CD8-positive, alpha-beta memory T cell (primary cell): ENCODE measurements at regions not wholly inside any gene's neighbourhood (a gene's known extent, or its start where the extent isn't known, plus 50 kb on each side); places are given as distances from the start of the nearest gene placed in this dataset.

Experiments used
- CTCF ChIA-PET: fragments of 350-600 bp; sonication (Branson Sonifier 250); formaldehyde crosslinking; loops from one replicate; lab custom pipeline; 2021; ENCODE audit warnings: antibody characterized with exemption; lab: Charles Lee
- POLR2A ChIA-PET: fragments of 350-600 bp; sonication (Branson Sonifier 250); formaldehyde crosslinking; loops from one replicate; lab custom pipeline; 2021; ENCODE audit warnings: antibody characterized with exemption; lab: Charles Lee
- DNase-seq, 5 donors: peaks; one replicate each; pipeline versions ENCODE4 v3.0.0 to v3.0.0-alpha.2; 2020 to 2022; ENCODE audit warnings: mixed read lengths in 1 of 5
- H3K27ac ChIP-seq: one replicate; pipeline ENCODE4 v1.7.0; 2013; ENCODE audit warnings: low read depth, mild to moderate bottlenecking, low read length, moderate library complexity
- H3K27me3 ChIP-seq: 2 replicates; pipeline ENCODE4 v1.7.0; 2013; ENCODE audit warnings: low read length, mild to moderate bottlenecking; ENCODE audit not compliant: insufficient read depth, poor library complexity, severe bottlenecking
- H3K36me3 ChIP-seq: 2 replicates; pipeline ENCODE4 v1.7.0; 2013; ENCODE audit warnings: mild to moderate bottlenecking, low read length, moderate library complexity; ENCODE audit not compliant: insufficient read depth
- H3K4me1 ChIP-seq: 2 replicates; pipeline ENCODE4 v1.7.0; 2013; ENCODE audit warnings: mild to moderate bottlenecking, low read length, moderate library complexity; ENCODE audit not compliant: insufficient read depth
- H3K4me3 ChIP-seq: 2 replicates; pipeline ENCODE4 v1.7.0; 2013; ENCODE audit warnings: mild to moderate bottlenecking, low read length
- H3K9me3 ChIP-seq: 2 replicates; pipeline ENCODE4 v1.7.0; 2013; ENCODE audit warnings: mild to moderate bottlenecking, low read length
- H3K27ac Mint-ChIP-seq, 8 donors: one replicate each; pipeline ENCODE4 v1.8.0; 2020 to 2021; ENCODE audit warnings: mixed read lengths in 8 of 8, mild to moderate bottlenecking in 6 of 8, inconsistent platforms in 3 of 8, moderate library complexity in 3 of 8
- H3K27me3 Mint-ChIP-seq, 2 donors: one replicate each; pipeline ENCODE4 v1.8.0; 2020 to 2021; ENCODE audit warnings: mixed read lengths in 2 of 2, mild to moderate bottlenecking in 1 of 2, moderate library complexity in 1 of 2
- H3K36me3 Mint-ChIP-seq, 3 donors: one replicate each; pipeline ENCODE4 v1.8.0; 2020 to 2021; ENCODE audit warnings: mixed read lengths in 3 of 3, inconsistent platforms in 1 of 3, mild to moderate bottlenecking in 1 of 3
- H3K4me1 Mint-ChIP-seq, 3 donors: one replicate each; pipeline ENCODE4 v1.8.0; 2020 to 2021; ENCODE audit warnings: mixed read lengths in 3 of 3, inconsistent platforms in 1 of 3, mild to moderate bottlenecking in 1 of 3
- H3K4me3 Mint-ChIP-seq, 7 donors: one replicate each; pipeline ENCODE4 v1.8.0; 2020 to 2021; ENCODE audit warnings: mixed read lengths in 7 of 7, mild to moderate bottlenecking in 6 of 7, moderate library complexity in 4 of 7, inconsistent platforms in 2 of 7
- H3K9me3 Mint-ChIP-seq, 5 donors: one replicate each; pipeline ENCODE4 v1.8.0; 2020 to 2022; ENCODE audit warnings: mixed read lengths in 5 of 5, mild to moderate bottlenecking in 3 of 5, moderate library complexity in 2 of 5, inconsistent platforms in 1 of 5

DNA sequence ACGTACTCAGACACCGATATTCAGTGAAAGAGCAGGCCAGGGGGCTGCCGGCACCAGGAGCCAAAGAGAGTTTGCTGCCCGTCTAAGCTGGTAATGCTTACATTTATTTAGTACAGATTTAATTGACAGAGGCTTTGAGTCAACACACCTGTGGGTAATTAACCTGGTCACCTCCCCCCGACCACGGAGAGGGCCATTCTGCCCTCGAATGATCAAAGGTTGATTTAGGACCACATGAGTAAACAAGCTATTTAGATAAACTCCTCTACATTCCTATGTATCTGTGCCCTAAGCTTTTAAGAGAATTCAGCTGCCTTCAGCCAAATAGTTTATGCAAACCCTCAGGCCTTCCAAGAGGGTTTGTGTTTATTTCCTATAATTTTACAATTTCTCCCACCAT is 164.8 kb downstream of the IPMK start:
- CTCF ChIA-PET: no interaction called here
- no peaks in the 10 kb centered on the region for H3K4me1 Mint-ChIP-seq

DNA sequence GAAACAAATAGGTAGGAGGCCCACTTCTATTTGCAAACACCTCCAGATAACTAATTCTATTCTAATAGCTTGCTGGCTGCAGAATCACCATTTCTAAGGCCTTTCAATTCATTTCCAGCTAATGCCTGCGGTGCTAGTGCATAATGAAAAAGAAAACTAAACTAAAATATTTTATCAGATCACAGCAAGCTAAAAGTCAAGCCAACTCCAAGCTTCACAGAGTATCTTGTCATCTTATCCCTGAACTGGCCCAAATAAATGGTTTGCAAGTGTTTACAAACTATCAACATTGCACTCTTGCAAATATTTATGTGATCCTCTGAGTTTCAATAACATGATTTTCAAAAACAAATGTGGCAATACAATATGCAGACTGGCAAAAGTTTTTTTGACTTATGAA is 166.0 kb downstream of the IPMK start:
- no peaks in the 10 kb centered on the region for H3K4me1 Mint-ChIP-seq
- CTCF ChIA-PET: no interaction called here

More for the DNA sequence above, 164.8 kb downstream of the IPMK start:
- Histone ChIP-seq H3K27me3 (no peaks in the 10 kb centered on the region), H3K27ac (no peak overlapping the region), H3K4me3 (no peak overlapping the region), H3K9me3 (no peaks in the 10 kb centered on the region), H3K4me1 (no peaks in the 10 kb centered on the region), H3K36me3 (no peaks in the 10 kb centered on the region)
- Mint-ChIP-seq H3K4me3 (no peak overlapping the region), H3K36me3 (peaks cover 0 to 2% (median 0%) of the 10 kb centered on the region in 3 donors), H3K27ac (no peak overlapping the region), H3K9me3 (peaks cover 0 to 3% (median 0%) of the 10 kb centered on the region in 5 donors), H3K27me3 (peaks cover 2 to 3% of the 10 kb centered on the region in 2 donors)
- DNase-seq: no peak
- POLR2A ChIA-PET: no interaction called here

DNA sequence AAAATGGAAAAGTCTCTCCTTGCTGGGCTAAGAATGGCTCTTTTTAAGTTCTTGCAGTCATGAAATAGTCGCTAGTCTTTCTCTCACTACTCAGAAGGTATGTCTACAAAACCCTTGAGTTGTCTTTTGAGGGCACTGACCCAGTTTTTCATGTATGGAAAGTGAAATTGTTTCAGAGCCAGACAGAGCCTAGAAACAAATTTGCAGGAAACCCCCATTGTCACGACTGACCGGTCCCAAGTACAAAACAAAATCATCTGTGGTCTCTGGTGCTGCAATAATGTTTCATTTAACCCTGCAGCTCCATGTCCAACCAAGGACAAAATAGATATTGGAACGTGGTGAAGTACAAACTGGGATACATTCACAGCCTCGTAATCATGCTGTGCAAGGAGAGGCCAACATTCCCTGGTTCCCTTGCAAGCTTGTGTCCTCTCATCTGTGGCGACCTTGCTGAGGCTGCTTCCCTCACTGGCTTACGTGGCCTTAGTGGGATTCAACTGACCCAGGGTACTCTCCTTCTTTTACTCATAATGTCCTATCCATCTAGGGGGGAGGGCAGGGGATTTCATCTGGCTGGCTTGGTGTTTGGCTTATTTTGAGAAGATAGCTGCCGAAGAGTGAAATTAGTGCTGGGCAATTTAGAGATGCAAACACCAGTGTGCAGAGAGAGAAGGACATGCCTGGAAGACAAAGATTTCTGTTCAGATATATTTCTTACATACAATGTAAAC is 172.5 kb downstream of the IPMK start:
- H3K4me1 ChIP-seq: no peaks in the 10 kb centered on the region
- H3K27ac ChIP-seq: no peak overlapping the region
- POLR2A ChIA-PET: no interaction called here
- H3K4me3 ChIP-seq: no peak overlapping the region
- no peak for DNase-seq
- H3K4me3 Mint-ChIP-seq: no peak overlapping the region
- no peaks in the 10 kb centered on the region for H3K9me3 ChIP-seq
- no peak overlapping the region for H3K27ac Mint-ChIP-seq
- H3K27me3 ChIP-seq: no peaks in the 10 kb centered on the region
- CTCF ChIA-PET: no interaction called here
- H3K36me3 Mint-ChIP-seq: no peaks in the 10 kb centered on the region
- no peaks in the 10 kb centered on the region for H3K4me1 Mint-ChIP-seq
- no peaks in the 10 kb centered on the region for H3K36me3 ChIP-seq
- no peaks in the 10 kb centered on the region for H3K9me3 Mint-ChIP-seq
- H3K27me3 Mint-ChIP-seq: no peaks in the 10 kb centered on the region

More for the DNA sequence above, 166.0 kb downstream of the IPMK start:
- H3K4me3 ChIP-seq: no peak overlapping the region
- H3K36me3 ChIP-seq: no peaks in the 10 kb centered on the region
- H3K27me3 ChIP-seq: no peaks in the 10 kb centered on the region
- POLR2A ChIA-PET: no interaction called here
- H3K4me1 ChIP-seq: no peaks in the 10 kb centered on the region
- no peak overlapping the region for H3K4me3 Mint-ChIP-seq
- H3K9me3 Mint-ChIP-seq: no peaks in the 10 kb centered on the region
- no peak for DNase-seq
- peaks cover 2 to 3% of the 10 kb centered on the region in 2 donors for H3K27me3 Mint-ChIP-seq
- H3K36me3 Mint-ChIP-seq: peaks cover 0 to 2% (median 0%) of the 10 kb centered on the region in 3 donors
- no peak overlapping the region for H3K27ac ChIP-seq
- H3K27ac Mint-ChIP-seq: no peak overlapping the region
- H3K9me3 ChIP-seq: no peaks in the 10 kb centered on the region

DNA sequence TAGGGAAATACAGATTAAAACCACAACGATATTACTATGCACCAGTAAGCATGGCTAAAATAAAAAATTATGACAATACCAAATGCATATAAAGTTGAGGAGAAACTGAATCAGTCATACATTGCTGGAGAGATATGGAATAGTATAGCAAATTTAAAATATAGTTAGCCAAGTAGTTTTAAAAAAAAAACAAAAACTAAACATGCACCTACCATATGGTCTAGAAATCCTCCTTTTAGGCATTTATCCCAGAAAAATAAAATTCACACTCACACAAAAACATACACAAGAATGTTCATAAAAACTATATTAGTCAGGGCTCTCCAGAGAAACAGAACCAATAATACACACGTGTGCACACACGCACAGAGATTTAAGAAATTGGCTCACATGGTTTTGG is 175.8 kb downstream of the IPMK start:
- Histone ChIP-seq H3K4me3 (no peak overlapping the region), H3K4me1 (no peaks in the 10 kb centered on the region), H3K27me3 (no peaks in the 10 kb centered on the region), H3K27ac (no peak overlapping the region), H3K36me3 (no peaks in the 10 kb centered on the region), H3K9me3 (no peaks in the 10 kb centered on the region)
- ChIA-PET CTCF (no interaction called here), POLR2A (no interaction called here)
- Mint-ChIP-seq H3K27ac (no peak overlapping the region), H3K27me3 (peaks cover 0 to 3% of the 10 kb centered on the region in 2 donors), H3K36me3 (no peaks in the 10 kb centered on the region), H3K4me3 (no peak overlapping the region), H3K4me1 (no peaks in the 10 kb centered on the region), H3K9me3 (no peaks in the 10 kb centered on the region)
- DNase-seq: no peak

DNA sequence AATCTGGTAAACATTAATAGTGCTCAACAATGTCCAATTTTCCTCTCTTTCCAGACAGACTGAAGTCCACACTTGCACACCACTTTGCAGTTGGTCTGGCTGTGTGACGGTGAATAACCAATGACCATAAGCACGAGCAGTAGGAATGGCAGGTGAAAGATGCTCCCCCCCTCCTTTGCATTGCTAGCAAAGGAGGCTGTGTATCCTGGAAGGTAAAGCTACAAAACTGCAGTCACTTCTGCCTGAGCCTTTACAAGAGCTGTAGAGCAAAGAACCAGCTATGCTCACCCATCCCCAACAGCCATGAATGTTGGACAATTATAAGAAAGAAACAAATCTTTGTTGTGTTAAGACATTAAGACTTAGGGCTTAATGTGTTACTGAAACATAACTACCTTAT is 178.0 kb downstream of the IPMK start:
- H3K4me1 Mint-ChIP-seq: no peaks in the 10 kb centered on the region
- H3K27me3 Mint-ChIP-seq: peaks cover 0 to 6% of the 10 kb centered on the region in 2 donors
- no peaks in the 10 kb centered on the region for H3K36me3 Mint-ChIP-seq
- no peaks in the 10 kb centered on the region for H3K36me3 ChIP-seq
- ChIA-PET CTCF (no interaction called here), POLR2A (no interaction called here)
- H3K4me3 ChIP-seq: no peak overlapping the region
- H3K27me3 ChIP-seq: no peaks in the 10 kb centered on the region
- DNase-seq: no peak
- H3K4me1 ChIP-seq: no peaks in the 10 kb centered on the region
- no peak overlapping the region for H3K27ac Mint-ChIP-seq
- no peak overlapping the region for H3K4me3 Mint-ChIP-seq
- H3K9me3 ChIP-seq: no peaks in the 10 kb centered on the region
- no peak overlapping the region for H3K27ac ChIP-seq
- peaks cover 0 to 3% (median 0%) of the 10 kb centered on the region in 5 donors for H3K9me3 Mint-ChIP-seq

DNA sequence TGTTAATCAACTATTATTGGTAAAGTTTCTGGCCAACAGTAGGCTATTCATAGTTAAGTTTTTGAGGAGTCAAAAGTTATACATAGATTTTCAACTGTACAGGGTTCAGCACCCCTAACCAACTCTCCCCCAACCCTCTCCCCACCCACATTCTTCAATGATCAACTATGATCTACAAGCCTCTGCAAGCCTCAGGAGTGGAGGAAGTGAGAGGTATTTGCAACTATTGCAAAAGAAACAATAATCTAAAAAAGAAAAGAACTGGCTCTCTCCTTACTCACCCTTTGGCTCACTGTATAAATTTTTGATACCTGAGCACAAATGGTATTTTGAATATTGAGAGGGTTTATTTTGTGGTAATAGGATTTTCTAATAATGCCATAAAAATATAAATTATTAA is 179.8 kb downstream of the IPMK start:
- H3K4me3 Mint-ChIP-seq: no peak overlapping the region
- no peaks in the 10 kb centered on the region for H3K9me3 ChIP-seq
- peaks cover 0 to 3% (median 0%) of the 10 kb centered on the region in 5 donors for H3K9me3 Mint-ChIP-seq
- no peaks in the 10 kb centered on the region for H3K4me1 ChIP-seq
- ChIA-PET CTCF (no interaction called here), POLR2A (no interaction called here)
- H3K27ac Mint-ChIP-seq: no peak overlapping the region
- H3K27ac ChIP-seq: no peak overlapping the region
- H3K4me3 ChIP-seq: no peak overlapping the region
- H3K4me1 Mint-ChIP-seq: no peaks in the 10 kb centered on the region
- H3K36me3 ChIP-seq: no peaks in the 10 kb centered on the region
- H3K36me3 Mint-ChIP-seq: no peaks in the 10 kb centered on the region
- no peak for DNase-seq
- H3K27me3 Mint-ChIP-seq: peaks cover 2 to 6% of the 10 kb centered on the region in 2 donors
- no peaks in the 10 kb centered on the region for H3K27me3 ChIP-seq

DNA sequence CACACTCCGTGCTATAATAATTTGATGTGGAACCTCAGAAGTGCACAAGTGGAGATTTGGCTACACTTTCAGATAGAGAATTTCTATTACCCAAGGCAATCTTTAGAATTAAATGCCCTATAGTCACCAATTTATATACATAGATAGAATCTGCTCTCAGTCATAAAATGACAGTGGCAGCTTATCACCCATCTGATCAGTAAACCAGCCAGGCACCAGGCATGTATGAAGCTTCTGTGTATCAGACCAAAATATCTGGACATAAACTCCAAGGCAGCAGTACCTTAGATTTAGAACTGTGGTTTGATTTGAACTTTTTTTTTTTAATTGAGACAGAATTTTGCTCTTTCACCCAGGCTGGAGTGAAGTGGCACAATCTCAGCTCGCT is 180.9 kb downstream of the IPMK start:
- Histone ChIP-seq H3K27me3 (no peaks in the 10 kb centered on the region), H3K36me3 (no peaks in the 10 kb centered on the region), H3K9me3 (no peaks in the 10 kb centered on the region), H3K4me3 (no peak overlapping the region), H3K4me1 (no peaks in the 10 kb centered on the region), H3K27ac (no peak overlapping the region)
- H3K9me3 Mint-ChIP-seq: peaks cover 0 to 3% (median 0%) of the 10 kb centered on the region in 5 donors
- DNase-seq: no peak
- no peaks in the 10 kb centered on the region for H3K4me1 Mint-ChIP-seq
- no peak overlapping the region for H3K27ac Mint-ChIP-seq
- ChIA-PET POLR2A (no interaction called here), CTCF (no interaction called here)
- peaks cover 2 to 6% of the 10 kb centered on the region in 2 donors for H3K27me3 Mint-ChIP-seq
- no peaks in the 10 kb centered on the region for H3K36me3 Mint-ChIP-seq
- H3K4me3 Mint-ChIP-seq: no peak overlapping the region

DNA sequence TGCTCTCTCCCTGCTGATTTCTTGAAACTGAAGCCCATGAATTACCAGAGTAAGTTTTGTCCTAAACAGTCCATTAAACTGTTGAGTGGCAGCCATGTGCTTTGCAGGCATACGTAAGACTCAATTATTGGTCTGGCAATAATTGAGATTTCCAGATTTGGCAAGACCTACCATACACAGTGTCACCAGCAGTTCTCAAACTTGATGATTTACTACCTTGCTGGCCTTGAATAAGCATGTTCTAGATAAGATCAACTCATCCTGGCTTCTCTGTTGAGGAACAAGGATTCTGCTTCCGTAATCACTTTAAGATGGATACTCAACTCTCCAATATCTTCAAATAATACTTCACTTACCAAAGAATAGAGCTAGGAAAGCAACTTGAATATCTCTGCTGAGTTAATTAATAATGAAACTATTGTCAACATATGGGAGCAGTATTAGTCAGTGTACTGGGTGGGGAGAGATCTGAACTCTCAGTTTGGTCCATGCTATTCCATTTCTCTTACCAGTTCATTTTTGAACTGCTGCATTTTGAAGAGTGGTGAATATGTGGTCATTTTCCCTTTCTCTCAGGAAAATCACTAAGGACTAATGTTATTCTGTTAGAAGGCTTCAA is 181.4 kb downstream of the IPMK start:
- H3K36me3 Mint-ChIP-seq: no peaks in the 10 kb centered on the region
- no peak overlapping the region for H3K4me3 Mint-ChIP-seq
- peaks cover 2 to 10% of the 10 kb centered on the region in 2 donors for H3K27me3 Mint-ChIP-seq
- DNase-seq: no peak
- no peaks in the 10 kb centered on the region for H3K36me3 ChIP-seq
- POLR2A ChIA-PET: no interaction called here
- CTCF ChIA-PET: no interaction called here
- H3K27ac ChIP-seq: no peak overlapping the region
- no peaks in the 10 kb centered on the region for H3K27me3 ChIP-seq
- no peaks in the 10 kb centered on the region for H3K4me1 Mint-ChIP-seq
- H3K4me1 ChIP-seq: no peaks in the 10 kb centered on the region
- no peak overlapping the region for H3K4me3 ChIP-seq
- no peaks in the 10 kb centered on the region for H3K9me3 ChIP-seq
- H3K27ac Mint-ChIP-seq: no peak overlapping the region
- H3K9me3 Mint-ChIP-seq: peaks cover 0 to 3% (median 0%) of the 10 kb centered on the region in 5 donors
